HEK293T (cell line): ENCODE measurements at regions not wholly inside any gene's neighbourhood (a gene's known extent, or its start where the extent isn't known, plus 50 kb on each side); places are given as distances from the start of the nearest gene placed in this dataset.

ENCODE experiments used
- ELF4 ChIP-seq: fragments of 450-650 bp; IDR thresholded peaks from 2 replicates; pipeline ENCODE4 v1.6.1; 2017; ENCODE audit warnings: antibody characterized with exemption
- FOXM1 ChIP-seq: fragments of 450-650 bp; IDR thresholded peaks from 2 replicates; pipeline ENCODE4 v1.6.1; 2017; ENCODE audit warnings: mild to moderate bottlenecking, borderline replicate concordance
- HDGF ChIP-seq: fragments of 450-650 bp; IDR thresholded peaks from 2 replicates; pipeline ENCODE4 v1.6.1; 2017; ENCODE audit warnings: antibody characterized with exemption, borderline replicate concordance
- SP1 ChIP-seq: fragments of 450-650 bp; IDR thresholded peaks from 2 replicates; pipeline ENCODE4 v1.6.1; 2017
- TARDBP ChIP-seq: fragments of 450-650 bp; IDR thresholded peaks from 2 replicates; pipeline ENCODE4 v1.6.1; 2016

GRCh38 chr13:30827578-30827925, 78.5 kb upstream of the MEDAG start:
- TF ChIP-seq ELF4 (no peak), TARDBP (no peak), HDGF (no peak), SP1 (no peak), FOXM1 (no peak)
